GM21390 (cell line): ENCODE measurements at regions not wholly inside any gene's neighbourhood (a gene's known extent, or its start where the extent isn't known, plus 50 kb on each side); places are given as distances from the start of the nearest gene placed in this dataset.

Experiments used
- ATAC-seq: cut with Tn5 transposase; IDR thresholded peaks from one replicate; pipeline ENCODE4 v1.9.1; 2021; ENCODE audit not compliant: unreplicated experiment

DNA sequence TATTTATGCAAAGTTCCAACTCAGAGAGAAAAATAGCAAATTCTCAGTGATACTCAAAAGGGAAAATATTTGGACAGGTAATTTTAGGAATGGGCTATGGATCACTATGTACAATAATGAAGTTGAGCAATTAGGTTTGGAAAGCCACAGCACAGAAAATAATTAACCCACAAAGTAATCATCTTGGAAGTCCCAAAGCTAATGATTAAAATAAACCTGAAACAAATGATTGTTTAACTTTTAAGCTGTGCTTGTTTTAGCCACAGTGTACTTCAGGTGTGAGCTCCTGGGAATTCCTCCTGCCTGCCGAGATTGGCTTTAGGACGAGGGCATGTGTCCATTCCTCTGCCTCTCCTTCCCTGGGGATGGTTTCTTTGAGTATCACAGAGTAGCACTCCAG lies 403.9 kb downstream of the ZSWIM6 start:
- ATAC-seq, result no peak

DNA sequence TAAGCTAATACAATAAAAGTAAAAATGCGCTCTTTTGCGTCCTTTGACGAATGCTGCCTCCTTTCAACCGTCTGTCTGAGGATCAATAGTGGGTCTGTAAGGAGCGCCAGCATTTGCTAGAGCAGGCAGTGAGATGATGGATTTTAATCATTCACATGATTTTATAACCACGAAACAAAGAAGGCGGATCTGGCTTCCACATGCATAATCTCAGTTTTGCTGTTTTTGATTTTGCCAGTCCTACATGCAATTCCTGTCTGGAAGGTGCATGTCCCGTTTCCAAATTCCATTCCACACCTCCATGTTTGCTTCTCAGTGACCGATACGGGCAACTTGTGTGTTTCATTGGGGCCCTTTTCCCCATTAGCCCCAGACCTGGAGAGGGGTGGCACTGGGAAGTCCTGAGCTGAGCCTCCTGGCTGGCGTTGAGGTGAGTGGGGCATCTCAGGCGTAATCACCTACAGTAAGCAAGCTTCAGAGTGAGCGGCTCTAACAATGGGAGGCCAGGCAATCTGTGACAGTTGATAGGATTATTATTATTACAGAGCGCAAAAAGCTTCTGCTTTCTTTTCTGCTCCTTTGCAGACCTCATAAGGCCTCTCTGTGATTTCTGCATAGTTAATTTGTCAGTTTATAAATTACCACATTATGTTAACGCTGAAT lies 405.4 kb downstream of the ZSWIM6 start:
- ATAC-seq, result no peak

DNA sequence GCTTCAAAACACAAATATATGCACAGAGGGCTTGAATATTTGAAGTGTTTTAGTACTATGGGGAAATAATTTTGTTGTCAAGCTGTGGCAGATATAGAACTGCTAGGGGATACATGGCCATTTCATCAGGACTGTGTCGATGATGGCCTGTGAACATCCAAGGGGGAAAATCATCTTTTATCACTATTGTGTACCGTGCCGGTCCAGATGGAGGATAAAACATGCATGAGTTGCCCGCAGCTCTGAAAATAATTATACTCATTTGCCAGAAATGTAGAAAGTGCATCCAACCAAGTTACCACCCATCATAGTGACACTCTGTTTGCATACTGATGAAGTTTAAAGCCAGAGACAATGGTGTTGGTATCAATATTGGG lies 405.9 kb downstream of the ZSWIM6 start:
- ATAC-seq, result no peak

DNA sequence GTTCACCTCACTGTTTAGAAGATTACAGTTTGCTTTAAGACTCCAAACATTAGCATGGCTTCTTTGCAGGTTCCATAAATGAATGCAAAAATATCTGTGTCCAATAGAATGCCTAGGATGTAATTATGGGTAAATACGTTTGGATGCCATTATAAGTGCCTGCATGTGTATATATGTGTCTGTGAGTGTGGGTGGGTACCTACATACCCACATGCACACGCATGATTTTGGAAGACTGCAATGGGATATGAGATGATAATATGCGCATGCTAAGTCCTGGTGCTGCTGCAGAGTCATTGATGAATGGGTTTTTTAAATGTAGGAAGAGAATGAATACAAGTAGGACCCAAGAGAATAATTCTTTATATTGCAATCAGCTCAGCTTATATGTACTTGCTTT lies 406.4 kb downstream of the ZSWIM6 start:
- no peak for ATAC-seq

DNA sequence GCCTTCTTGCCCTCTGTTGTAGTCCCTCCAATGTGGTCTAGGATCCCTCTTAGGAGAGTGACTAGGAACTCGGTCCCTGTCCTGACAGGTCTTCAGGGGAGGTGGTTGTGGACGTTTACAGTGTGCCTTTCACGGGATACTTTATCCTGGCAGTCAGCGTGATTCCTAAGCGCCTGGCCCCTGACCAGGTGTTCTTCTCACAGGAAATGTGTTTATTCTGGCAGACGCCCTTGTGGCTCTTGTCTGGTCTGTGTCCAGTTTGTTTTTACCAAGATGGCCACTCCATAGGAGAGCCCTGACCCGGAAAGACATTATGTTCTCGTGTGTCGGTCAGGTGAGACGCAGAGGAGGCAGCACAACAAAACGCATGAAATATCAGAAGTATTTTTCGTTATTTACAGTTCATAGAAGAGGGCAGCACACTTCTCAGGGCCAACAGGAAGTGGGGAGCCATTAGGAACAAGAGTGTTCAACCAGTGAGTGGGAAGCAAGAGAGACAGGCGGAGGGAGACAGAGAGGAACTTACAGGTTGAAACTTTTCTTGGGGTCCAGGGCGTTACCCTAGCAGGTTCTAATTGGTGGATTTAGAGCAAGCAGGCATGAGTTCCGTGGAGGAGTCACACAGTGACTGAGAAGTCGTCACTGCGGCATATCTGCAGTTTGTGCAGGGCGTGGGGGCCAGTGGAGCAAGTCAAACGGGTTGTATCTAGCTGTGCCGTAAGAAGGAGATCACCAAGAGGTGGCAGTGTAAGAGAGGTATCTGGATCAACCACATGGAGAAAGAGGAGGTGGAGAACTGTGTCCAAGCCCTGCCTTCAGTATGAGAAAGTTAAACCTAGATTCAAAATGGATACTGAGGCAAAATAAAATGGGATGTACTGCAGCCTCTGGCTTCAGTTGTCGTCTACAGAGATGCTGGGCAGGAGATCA lies 412.9 kb downstream of the ZSWIM6 start:
- no peak for ATAC-seq

DNA sequence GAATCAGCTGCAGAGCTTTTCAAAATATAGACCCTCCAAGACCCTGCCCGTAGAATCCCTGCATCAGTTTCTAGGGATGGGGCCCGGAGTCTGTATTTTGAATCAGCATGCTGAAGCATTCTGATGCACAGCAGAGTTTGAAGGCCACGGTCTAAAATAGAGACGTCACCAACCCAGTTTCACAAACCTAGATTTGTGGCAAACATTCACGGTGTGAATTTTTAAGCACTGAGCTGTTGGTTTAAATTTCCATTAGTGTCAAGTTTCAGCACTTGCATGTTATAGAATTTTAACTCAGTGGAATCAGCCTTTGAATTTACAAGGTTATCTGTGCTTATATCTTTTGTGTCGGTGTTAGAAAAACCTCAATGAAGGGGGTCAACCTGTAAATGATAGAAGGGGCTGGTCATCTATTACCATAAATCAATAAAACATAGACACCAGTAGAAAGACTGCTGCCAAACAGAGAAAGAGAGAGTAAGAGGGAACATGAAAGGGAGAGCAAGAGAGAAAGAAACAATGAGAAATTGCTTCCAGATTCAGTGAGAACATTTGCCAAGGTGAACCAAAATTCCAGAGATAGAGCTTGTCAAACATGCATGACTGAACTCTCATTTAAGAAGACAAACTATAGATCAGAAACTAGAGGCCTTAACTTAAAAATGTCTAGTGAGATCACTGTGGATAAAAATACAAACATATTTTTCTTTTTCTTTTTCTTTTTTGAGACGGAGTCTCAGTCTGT lies 414.9 kb downstream of the ZSWIM6 start:
- ATAC-seq, result no peak

DNA sequence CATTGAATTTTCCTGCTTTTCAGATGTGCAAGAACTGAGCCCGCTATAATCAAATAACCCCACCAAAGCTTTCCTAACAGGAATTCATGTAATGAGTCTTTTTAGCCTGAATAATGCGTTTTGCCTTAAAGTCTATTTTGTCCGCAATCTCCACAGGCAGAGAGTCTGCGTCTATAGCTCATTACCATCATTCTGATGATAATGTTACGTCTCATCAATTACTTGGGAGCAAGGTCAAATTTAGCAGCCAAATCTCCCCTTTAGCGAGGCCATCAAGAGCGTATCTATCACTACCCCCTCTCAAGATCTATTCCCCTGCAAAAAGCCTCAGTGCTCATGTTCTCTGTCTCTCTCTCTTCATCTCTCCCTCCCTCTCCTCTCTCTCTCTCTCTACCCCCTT lies 416.1 kb downstream of the ZSWIM6 start:
- ATAC-seq, result no peak

DNA sequence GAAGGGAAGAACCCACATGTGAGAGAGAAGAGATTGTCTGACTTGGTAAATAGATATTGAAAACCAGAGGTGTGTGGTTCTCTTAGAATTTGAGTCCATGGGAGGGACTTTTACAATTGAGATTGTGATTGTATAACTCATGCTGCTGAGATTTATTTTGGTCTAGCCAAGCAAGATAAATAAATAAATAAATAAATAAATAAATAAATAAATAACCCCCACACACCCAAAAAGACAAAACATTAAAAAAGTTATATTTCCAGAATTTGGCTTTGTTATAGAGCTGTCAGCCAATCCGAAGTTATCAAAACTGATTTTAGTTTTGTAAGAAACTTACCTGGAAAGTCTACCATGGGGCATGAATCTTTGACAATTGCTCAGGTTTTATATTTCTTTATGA lies 416.6 kb downstream of the ZSWIM6 start:
- no peak for ATAC-seq

DNA sequence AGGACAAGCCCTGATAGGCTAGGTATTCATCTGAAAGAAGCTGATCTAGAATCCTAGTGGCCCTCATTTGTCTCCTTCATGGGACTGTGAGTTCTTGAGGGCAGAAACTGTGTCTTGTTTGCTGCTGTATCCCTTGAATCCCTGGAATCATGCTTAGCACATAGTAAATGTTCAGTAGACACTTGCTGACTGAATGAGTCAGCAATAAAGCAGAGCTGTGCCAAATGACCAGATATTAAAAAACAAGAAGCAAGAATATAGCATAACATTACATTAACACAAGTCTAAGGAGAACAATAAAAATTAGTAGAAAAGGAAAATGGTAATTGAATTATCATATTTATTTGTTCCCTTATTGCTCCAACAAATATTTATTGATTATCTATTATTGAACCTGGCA lies 420.5 kb downstream of the ZSWIM6 start:
- no peak for ATAC-seq

DNA sequence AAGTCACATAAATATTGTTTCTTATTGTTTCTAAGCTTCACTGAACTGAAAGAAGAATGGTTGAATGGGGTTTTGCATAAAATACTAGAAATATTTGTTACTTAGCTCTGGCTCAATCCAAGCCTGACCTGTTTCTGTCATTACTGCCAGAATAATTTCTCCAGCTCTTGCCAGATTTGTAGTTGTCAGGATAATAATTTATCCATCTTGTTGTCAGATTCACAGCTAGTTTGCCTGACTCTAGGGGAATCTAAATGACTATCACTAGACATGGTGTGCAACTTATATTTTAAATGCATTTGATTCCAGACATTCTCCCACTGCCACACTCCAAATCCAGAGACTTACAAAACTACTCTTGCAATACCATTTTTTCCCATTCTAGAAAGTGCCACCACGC lies 422.7 kb downstream of the ZSWIM6 start:
- no peak for ATAC-seq

DNA sequence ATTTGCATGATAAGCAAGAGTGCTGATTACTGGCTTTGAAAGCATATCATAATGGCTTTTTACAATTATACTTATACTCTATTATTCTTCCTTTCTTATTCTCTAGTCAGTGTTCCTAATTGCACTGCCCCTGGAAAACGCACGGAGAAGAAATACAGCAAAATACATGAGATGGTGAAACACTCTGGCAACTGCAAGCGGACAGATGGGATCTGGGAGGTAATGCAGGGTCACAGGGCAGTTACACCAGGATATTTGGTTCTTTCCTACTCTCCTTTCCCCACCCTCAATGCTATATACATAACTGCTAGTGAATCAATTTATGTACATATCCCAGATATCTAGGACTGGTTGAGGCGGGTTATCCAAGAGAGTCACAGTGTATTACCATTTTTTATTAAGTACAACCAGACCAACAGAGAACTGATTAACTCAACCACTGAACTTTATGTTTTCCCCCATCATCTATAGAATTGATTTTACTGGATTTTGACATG lies 423.7 kb downstream of the ZSWIM6 start:
- no peak for ATAC-seq

DNA sequence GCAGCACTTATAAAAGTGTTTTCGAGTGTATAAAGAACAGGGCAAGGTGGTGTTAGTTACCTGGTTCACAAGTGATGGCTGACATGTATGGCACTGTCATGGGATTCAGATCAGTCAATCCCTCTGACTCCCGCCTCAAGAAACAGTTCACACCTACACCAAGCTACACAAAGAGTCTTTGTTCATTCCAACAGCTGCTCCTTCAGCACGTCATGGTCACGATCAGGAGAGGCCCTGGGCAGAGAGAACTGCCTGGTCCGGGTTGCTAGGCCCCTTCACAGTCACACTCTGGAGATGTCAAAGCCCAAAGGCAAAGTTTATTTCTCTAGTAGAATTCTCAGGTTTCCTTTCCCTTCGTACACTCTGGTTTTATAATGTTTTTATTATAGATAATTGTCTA lies 426.7 kb downstream of the ZSWIM6 start:
- no peak for ATAC-seq

DNA sequence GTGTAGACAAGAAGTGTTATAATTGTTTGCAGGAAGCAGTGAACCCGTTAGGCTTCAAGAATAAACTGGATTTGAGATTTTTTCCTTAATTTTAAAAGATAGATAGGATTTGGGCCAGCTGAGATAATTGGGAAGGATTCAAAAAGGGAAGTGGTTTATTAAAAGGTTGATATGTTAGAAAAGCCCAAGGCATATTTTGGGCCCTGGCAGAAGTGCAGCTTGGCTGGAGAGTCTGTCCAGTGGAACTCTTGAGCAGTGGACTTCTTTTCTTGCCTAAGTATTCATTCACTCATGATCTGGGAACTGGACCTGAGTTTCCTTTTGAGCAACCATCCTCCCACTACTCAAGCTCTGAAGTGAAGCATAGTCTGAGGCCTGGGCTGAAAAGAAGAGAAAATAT lies 433.4 kb downstream of the ZSWIM6 start:
- no peak for ATAC-seq

DNA sequence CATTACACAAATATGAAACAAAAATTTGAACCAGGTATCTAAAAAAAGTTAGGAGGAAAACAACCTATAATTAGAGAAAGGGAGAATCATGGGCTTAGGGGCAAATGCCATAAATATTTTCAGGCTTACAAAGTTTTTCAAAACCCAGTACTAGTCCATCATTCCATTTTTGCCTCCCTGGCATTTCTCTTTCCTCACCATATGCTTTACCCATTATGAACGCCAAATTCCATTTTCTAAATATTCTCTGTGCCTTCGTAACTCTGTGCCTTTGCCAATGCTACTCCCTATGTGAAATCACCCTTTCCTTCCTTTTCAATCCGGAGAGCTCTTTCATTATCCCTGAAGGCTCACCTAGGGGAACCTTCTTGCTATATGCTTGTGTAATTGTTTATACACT lies 434.1 kb downstream of the ZSWIM6 start:
- no peak for ATAC-seq

DNA sequence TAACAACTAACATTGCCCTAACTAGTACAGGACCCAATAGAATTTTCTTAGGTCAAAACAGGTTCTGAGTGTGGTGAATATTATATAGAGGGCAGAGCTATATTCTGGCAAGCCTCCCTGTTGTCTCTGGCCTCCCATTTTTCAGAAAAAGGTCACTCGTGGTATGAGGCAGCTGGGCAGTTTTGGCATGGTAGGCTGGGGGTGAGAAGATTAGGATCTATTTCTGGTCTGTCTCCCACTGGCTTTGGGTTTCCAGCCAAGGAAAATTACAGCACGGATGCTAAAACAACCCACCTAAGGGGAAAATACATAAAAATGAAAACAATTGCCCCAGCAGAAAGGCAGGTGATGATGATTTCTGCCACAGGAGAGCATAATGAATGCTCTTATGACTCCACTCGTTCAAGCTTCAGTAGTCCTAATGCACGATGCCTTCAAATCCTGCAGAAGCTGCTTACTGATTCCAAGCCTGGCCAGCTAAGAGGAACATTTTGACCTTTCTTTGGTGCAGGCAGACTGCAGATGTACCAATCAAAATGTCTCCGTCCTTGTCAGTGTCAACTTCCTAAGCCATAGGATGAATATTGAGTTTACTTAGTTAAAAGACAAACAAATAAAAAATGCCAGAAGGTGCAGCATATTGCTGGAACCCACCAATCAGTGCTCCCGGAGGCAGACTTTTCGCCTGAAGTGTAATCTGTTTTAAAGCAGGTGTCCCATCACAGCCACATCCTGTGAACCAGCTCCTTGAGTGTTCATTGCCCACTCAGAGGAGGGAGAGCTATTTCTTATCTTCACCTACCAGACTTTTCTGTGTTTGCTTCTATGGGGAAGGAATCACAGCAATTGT lies 435.4 kb downstream of the ZSWIM6 start:
- no peak for ATAC-seq

DNA sequence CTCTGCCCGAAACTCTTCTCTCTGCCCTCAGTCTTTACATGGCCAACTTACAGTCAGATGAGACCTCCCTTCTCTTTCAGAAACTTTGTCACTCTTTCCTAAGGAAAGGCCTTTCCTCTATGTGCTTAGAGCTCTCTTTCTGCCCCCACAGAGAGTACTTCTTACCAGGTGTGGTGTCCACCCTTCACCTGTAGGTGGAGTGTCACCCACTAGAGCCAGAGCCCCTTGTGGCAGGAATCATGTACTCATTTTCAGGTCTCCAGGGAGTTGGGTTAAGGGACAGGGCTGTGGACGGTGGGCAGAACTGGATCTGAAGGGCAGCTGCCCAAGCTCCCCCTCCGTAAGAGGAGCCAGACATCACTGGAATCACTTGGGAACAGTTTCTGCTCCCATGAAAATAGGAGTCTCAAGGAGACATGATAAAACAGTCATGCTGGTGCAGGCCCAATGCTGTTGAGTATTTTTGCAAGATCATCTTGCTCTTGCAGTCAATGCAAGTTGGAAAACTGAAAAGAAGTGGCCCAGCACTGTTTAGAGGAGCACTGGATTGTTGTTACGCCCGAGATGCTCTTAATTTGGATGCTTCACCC lies 436.7 kb downstream of the ZSWIM6 start:
- ATAC-seq, result peak; percentile 97

DNA sequence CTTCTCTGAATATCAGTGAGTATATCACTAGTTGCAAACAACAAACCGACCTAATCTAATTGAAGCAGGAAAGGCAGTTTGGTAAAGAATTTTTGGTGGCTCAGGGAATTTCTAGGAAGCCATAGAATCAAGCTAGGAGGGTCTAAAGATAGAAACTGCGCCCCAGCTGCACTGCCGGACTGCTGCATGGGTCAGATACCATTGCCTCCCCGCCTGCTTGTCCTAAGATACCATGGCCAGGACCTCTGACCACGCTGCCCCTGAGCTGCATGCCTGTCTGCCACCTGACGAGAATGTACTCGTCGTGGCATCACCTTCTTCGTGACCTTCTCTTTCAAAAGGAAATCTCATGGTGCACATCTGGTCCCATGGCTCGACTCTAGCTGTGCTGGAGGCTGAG lies 439.0 kb downstream of the ZSWIM6 start:
- no peak for ATAC-seq

DNA sequence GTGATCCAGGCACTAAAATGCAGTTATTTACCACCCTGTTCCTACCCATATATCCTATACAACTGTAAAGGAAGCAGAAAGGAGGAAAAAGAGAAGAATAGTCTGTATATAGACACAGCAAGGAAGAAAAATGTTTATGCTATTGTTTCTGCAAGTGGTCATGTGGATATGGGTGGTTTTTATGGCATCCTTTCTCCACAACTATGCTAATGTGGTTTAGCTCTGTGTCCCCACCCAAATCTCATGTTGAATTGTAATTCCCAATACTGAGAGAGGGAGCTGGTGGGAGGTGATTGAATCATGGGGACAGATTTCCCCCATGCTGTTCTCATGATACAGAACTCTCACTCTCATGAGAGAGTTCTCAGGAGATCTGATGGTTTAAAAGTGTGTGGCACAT lies 439.8 kb downstream of the ZSWIM6 start:
- no peak for ATAC-seq

DNA sequence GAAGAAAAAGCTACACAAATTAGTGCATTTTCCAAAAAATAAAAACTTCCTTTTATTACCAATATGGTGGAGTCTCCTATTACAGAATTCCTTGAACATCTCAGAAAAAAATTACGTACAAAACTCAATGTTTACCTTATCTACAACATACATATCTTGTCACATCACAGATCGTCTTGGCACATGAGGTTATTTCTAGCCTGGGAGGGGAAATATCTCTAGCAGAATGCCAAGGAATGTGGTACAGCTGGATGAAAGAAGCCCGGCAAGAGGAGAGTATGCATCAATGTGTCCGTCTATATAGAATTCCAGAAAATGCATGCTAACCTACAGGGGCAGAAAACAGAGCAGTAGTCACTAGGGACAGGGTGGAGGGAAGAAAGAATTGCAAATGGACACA lies 443.8 kb downstream of the ZSWIM6 start:
- no peak for ATAC-seq

DNA sequence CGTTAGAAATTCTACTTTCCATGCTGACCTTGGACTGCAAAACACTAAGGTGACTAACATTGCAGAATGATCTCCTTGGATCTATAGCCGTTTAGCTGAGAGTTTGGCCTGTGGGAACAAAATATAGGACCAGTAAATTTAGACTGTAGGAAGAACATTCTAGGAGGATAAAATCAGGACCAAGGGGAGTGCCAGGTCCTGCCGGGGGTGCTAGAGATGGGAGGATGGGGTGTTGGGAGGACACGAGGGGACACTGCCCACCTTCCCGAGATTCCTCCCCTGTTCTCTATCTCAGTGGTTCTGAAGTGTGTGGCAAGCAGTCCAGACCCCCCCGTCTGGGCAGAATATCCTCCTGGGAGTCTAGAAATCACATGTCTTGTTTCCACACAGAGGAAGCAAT lies 445.2 kb downstream of the ZSWIM6 start:
- ATAC-seq, result no peak
